ENCODE measurements at regions not wholly inside any gene's neighbourhood (a gene's known extent, or its start where the extent isn't known, plus 50 kb on each side); places are given as distances from the start of the nearest gene placed in this dataset.

GRCh38 chr12:39240587-39240986, 202.3 kb downstream of the KIF21A start:
- no peak overlapping the region for H3K4me3 ChIP-seq (ENCODE audit: low read depth, low read length)

DNA sequence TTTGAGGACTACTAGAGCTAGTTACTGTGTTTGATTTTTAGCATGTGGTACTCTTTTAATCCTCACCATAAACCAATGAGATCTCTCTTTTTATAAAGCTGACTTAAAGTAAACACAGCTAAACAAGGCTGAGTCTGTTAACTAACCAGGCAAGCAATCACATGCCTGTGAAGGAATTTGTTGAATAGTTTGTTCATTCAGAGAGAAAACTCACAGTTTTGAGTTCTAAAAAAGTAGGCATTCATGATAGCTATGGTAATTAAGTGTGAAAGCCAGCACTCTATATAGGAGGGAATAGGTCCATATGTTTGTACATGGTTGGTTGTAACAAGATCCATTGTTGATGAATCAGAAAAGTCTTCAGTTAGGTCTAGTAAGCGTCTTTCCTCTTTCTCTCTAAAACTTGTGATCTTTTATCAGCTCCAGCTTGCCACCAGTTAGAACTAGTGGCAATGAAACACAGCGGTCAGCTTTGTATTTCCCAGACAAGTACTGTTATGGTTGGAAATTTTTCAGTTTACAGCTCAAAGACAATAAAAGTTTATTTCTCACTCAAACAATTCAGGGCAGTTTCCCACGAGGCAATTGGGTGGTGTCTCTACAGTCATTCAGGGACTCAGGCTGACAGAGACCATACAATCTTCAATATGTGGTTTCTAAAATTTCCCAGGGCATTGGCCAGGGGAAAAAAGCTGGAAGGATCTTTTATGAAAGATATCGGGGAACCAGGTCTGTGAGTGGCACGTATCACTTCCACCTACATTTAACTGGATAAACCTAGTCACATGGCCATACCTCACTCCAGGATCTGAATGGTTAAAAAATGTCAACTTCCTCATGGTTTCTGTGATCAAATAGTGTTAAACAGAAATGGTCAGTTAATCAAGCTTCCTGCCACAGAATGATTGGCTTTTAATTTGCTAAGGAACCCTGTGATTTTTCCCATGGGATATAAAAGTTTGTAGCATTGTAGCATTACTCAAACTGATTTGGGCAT, 203.1 kb downstream of the KIF21A start:
- no peak overlapping the region for H3K4me3 ChIP-seq (ENCODE audit: low read depth, low read length)

GRCh38 chr12:39237004-39237403, 205.9 kb downstream of the KIF21A start:
- H3K4me3 ChIP-seq (ENCODE audit: low read depth, low read length), result no peak overlapping the region

DNA sequence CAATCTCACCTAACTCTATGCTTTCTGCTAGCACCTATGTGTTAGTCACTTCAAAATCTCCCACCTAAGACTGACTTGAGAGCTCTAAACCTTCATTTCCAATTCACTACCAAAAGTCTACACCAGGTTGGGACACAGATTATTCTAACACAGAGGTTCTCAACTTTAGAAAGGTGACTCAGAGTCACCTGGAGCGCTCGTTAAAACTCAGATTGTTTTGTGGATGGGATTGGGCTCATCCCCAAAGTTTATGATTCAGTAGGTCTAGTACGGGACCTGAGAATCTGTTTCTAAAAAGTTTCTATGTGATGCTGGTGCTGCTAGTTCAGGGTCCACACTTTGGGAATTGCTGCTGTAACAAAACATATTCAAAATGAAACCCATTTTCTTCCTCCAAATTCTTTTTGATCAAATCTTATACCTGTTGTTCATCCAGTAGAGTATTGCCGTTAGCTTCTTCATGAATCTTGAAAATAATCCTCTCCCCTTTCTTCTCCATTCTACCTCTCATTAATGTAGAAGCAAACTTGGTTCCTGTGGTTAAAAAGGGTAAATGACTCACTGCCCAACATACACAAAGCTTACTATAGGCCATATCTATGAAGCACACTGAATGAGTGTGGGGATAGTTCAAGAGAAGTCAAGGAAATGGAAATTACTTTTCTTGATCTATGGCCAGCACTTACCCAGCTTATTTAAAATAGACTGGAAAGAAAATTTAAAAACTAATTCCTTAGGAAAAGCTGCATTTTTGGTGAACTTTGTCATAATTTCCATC, 206.7 kb downstream of the KIF21A start:
- no peak overlapping the region for H3K4me3 ChIP-seq (ENCODE audit: low read depth, low read length)

DNA sequence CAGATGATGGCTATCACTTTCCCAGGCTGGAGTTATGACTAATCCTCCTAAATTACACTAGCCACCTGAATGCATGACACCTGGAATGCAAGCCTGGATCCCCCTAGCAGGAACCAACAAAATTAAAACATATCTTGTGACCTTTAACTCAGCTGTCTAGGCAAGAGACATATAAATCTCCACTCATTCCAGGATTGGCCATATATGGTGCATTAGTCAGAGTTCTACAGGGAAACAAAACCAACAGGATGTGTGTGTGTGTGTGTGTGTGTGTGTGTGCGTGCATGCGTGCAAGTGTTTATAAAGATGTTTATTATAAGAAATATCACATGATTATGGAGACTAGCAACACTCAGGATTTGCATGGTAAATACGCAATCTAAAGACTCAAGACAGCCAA, 212.8 kb downstream of the KIF21A start:
- no peak overlapping the region for H3K4me3 ChIP-seq (ENCODE audit: low read depth, low read length)

- no peak overlapping the region for H3K4me3 ChIP-seq (ENCODE audit: low read depth, low read length)
Measured at GRCh38 chr12:39227218-39227617, 215.7 kb downstream of the KIF21A start.

- no peak overlapping the region for H3K4me3 ChIP-seq (ENCODE audit: low read depth, low read length)
Measured at GRCh38 chr12:39224971-39225370, 217.9 kb downstream of the KIF21A start.

GRCh38 chr12:39205969-39206368, 237.0 kb downstream of the KIF21A start:
- H3K4me3 ChIP-seq (ENCODE audit: low read depth, low read length), result no peak overlapping the region

DNA sequence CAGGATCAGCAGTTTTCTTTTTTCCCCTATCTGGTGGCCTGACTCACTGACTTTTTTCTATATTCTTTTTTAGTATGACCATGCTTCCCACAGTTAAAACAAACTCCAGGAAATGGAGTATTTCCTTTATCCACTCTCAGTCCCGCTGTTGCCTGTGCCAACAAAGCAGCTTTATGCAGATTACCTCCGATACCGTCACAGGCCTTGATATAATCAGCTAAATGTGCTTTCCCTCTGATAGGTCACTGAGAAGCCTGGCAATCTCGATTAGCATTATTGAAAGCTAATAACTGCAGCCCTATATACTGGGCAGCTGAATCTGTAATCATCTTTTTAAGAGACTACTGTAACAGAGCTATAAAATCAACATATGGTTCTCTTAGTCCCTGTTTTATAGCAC, 243.6 kb downstream of the KIF21A start:
- no peak overlapping the region for H3K4me3 ChIP-seq (ENCODE audit: low read depth, low read length)

DNA sequence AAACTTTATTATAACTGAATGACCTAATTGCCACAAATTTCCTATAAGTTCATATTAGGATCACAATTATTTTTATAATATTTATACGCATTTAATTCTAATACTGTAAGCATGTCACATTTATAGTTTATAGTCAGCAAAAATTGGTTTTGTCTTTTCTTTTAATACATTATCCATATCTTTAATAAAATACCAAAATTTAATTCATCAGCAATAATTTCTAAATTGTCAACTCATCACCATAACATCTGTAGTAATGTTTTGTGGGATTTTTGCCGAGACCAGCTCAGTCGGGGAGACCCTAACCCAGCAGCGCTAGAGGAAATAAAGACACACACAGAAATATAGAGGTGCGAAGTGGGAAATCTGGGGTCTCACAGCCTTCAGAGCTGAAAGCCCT, 254.2 kb downstream of the KIF21A start:
- H3K4me3 ChIP-seq (ENCODE audit: low read depth, low read length), result no peak overlapping the region

- no peak overlapping the region for H3K4me3 ChIP-seq (ENCODE audit: low read depth, low read length)
Measured at GRCh38 chr12:39186744-39187143, 256.2 kb downstream of the KIF21A start.

DNA sequence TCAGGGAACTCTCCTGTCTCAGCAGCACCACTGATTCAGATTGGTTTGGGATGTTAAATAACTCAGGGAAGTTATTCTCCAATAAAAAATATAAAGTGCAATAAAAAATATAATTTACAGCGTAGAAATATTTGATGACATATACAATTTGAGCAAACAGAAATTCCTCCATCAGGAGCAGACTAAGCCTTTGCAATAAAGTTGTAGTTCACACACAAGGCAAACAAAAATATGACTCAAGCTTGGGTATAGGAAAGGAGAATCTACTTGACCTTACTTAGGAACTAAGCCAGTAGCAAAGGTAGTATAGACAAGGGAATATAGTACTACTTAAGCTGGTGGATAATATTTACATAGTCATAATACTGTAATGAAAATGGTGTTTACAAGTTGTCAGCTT, 264.1 kb downstream of the KIF21A start:
- H3K4me3 ChIP-seq (ENCODE audit: low read depth, low read length), result no peak overlapping the region

DNA sequence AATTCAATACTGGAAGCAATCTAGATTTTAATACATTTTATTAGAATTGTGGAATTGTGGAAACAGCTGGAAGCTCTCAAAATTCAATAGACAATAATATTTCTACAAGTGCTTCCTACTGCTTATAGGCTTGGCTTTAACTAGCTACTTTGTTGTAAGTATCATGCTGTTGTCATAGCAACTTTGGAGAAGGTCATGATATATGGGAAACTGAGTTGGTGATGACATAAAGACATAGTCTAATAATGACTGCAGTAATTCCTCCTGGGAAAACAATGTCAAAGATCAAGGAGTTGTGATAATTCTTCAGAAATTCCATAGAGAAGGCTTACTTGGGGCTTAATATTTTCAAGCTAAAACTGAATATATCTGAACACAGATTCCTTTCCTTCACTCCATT, 266.6 kb downstream of the KIF21A start:
- H3K4me3 ChIP-seq (ENCODE audit: low read depth, low read length), result no peak overlapping the region

DNA sequence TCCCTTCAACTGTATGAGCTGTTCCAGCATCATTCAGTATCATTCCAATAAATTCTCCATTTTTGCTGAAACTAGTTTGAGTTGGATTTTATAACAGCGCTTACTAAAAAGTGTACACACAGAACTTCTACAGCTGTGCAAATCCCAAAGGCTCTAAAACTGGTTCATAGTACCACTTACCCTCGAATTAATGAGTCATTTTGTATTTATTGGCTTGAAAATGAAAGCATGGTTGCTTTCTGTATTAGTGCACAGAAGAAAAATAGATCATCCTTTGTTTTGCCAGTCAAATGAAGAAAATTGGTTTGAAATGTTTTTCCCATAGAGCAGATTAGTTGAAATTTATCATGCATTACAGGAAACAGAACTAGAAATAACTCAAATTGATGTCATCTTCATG, 268.3 kb upstream of the CPNE8 start:
- no peak overlapping the region for H3K4me3 ChIP-seq (ENCODE audit: low read depth, low read length)

- no peak overlapping the region for H3K4me3 ChIP-seq (ENCODE audit: low read depth, low read length)
Measured at GRCh38 chr12:39165338-39165737, 259.9 kb upstream of the CPNE8 start.

- no peak overlapping the region for H3K4me3 ChIP-seq (ENCODE audit: low read depth, low read length)
Measured at GRCh38 chr12:39161465-39162085, 256.2 kb upstream of the CPNE8 start.

GRCh38 chr12:39157696-39158342, 252.4 kb upstream of the CPNE8 start:
- H3K4me3 ChIP-seq (ENCODE audit: low read depth, low read length), result no peak overlapping the region

DNA sequence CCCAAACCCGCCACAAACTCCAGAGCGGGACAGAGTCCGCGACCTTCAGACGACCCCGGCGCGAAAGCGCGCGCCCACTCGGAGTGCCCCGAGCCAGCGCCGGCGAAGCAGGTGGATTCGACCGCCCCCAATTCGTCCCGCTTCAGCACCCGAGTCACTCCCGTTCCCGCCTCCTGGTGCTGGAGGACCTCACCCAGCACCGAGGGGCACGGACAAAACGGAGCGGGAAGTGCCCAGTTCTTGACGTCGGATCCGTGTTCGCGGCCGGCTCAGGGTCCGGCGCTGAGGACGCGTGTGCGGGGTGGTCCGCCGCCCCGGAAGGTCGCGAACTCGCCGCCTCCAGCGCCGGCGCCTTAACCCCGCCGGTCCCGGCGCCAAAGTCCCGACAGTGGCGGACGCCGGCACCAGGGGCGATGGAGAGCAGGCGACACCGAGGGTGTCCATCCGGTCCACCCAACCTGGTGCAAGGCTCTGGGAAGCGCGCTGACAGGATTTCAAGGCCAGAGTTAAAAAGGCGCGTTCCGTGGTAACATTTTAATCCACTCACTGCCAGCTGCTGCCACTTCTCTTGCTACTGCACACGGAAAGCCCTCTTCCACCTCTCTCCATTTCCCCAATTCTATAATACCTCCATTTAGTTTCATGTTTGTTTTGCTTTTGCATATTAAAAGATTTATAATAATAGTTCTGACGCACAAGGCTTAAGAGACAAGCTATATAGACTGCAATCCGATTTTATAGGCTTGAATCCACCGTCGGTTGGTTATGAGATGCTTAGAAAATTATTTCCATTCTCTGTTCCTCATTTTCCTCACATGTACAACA, 240.0 kb upstream of the CPNE8 start:
- H3K4me3 ChIP-seq (ENCODE audit: low read depth, low read length), result peak overlapping the region; percentile 40

DNA sequence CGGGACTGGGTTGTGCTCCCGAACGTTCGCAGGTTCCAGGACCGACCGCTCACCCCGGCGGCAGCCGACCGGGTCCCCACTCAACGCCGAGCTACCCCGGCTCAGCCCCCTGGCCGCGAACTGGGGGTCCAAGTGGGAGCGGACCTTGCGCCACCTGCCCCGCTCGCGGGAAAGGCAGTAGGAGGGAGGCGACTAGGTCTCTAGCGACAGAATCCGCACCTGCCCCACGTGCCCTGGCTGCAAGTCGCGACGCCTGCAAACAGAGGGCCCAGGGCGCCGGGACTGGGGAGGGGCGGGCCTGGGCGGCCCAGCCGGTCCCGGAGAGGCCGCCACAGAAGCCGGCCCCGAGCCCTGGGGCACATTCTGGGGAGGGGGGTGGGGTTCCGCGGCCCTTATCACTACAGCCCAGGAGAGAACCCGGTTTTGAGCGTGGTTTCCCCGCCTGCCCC, 239.2 kb upstream of the CPNE8 start:
- peak overlapping the region; percentile 40 for H3K4me3 ChIP-seq (ENCODE audit: low read depth, low read length)

DNA sequence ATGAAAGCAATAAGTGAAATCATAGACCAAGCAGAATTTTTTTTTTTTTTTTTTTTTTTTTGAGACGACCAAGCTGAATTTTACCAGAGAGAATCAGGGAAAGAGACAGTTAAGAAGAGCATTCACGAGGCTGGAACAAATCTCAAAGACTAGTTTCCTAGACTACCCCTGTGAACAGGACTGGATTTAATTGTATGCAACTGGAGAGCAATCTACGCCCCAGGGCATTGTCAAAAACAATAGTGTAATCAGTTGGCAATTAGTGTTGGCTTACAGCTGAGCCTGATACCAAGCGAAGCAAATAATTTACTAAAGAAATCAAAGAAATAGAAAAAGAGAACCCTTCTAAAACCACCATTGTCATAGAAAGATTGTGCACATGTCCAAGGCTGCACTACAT, 232.9 kb upstream of the CPNE8 start:
- no peak overlapping the region for H3K4me3 ChIP-seq (ENCODE audit: low read depth, low read length)
